PC-9 (cell line): ENCODE measurements at regions not wholly inside any gene's neighbourhood (a gene's known extent, or its start where the extent isn't known, plus 50 kb on each side); places are given as distances from the start of the nearest gene placed in this dataset.

Experiments used
- BruUV-seq: library from RNA; stranded (reverse); fragments of 400-500 nt; replicated peaks from 2 replicates; lab custom pipeline; 2021; lab: Mats Ljungman, UMichigan
- CTCF ChIA-PET: fragments of 300-600 bp; sonication (Branson Sonifier 250); formaldehyde crosslinking; loops from one replicate; lab custom pipeline; 2022; ENCODE audit warnings: antibody characterized with exemption; lab: Charles Lee
- POLR2A ChIA-PET: fragments of 300-600 bp; sonication (Branson Sonifier 250); formaldehyde crosslinking; loops from one replicate; lab custom pipeline; 2022; ENCODE audit warnings: antibody characterized with exemption; ENCODE audit not compliant: unreplicated experiment; lab: Charles Lee
- DNase-seq, 2 experiments: peaks; one replicate each; pipeline versions ENCODE4 v3.0.0 to v3.0.0-alpha.2; 2015 to 2022; ENCODE audit warnings: mixed read lengths in 1 of 2
- H2AFZ ChIP-seq: fragments of 200-600 bp; sonication (generic); 2 replicates; pipeline ENCODE4 v1.8.1; 2017; ENCODE audit warnings: antibody characterized with exemption
- H3F3A ChIP-seq: fragments of 200-600 bp; sonication (generic); 2 replicates; pipeline ENCODE4 v1.8.1; 2017; ENCODE audit warnings: antibody characterized with exemption, mild to moderate bottlenecking, low read depth; ENCODE audit not compliant: insufficient read depth
- H3K27ac ChIP-seq: fragments of 200-600 bp; sonication (generic); 2 replicates; pipeline ENCODE4 v1.6.1; 2016; ENCODE audit warnings: mixed run types
- H3K27me3 ChIP-seq: fragments of 200-600 bp; sonication (generic); 2 replicates; pipeline ENCODE4 v1.6.1; 2016; ENCODE audit warnings: low read depth, mixed run types; ENCODE audit not compliant: insufficient read depth
- H3K36me3 ChIP-seq: fragments of 200-600 bp; sonication (generic); 2 replicates; pipeline ENCODE4 v1.6.1; 2016; ENCODE audit warnings: low read depth, mixed run types
- H3K4me1 ChIP-seq: fragments of 200-600 bp; sonication (generic); replicated peaks from 2 replicates; pipeline ENCODE4 v1.6.1; 2016; ENCODE audit warnings: mixed run types; ENCODE audit not compliant: insufficient read depth
- H3K4me2 ChIP-seq: fragments of 200-600 bp; sonication (generic); 2 replicates; pipeline ENCODE4 v1.6.1; 2017; ENCODE audit warnings: mixed run types
- H3K4me3 ChIP-seq: fragments of 200-600 bp; sonication (generic); 2 replicates; pipeline ENCODE4 v1.6.1; 2016; ENCODE audit warnings: mixed run types
- H3K79me2 ChIP-seq: fragments of 200-600 bp; sonication (generic); 2 replicates; pipeline ENCODE4 v1.6.1; 2017; ENCODE audit warnings: low read depth, mixed run types
- H3K9me2 ChIP-seq: fragments of 200-600 bp; sonication (generic); 2 replicates; pipeline ENCODE4 v1.8.1; 2017; ENCODE audit warnings: mild to moderate bottlenecking; ENCODE audit not compliant: insufficient read depth
- H3K9me3 ChIP-seq: fragments of 200-600 bp; sonication (generic); 2 replicates; pipeline ENCODE4 v1.8.1; 2016; ENCODE audit warnings: low read depth; ENCODE audit not compliant: insufficient read depth
- H4K20me1 ChIP-seq: fragments of 200-600 bp; sonication (generic); 2 replicates; pipeline ENCODE4 v1.8.1; 2017; ENCODE audit not compliant: insufficient read depth
- CTCF ChIP-seq: fragments of 200-600 bp; sonication (generic); conservative IDR thresholded peaks from 2 replicates; pipeline ENCODE4 v1.6.1; 2017; ENCODE audit warnings: mixed run types, antibody characterized with exemption, mild to moderate bottlenecking, moderate library complexity
- EZH2 ChIP-seq: fragments of 200-600 bp; sonication (generic); IDR thresholded peaks from 2 replicates; pipeline ENCODE4 v1.8.0; 2017; ENCODE audit warnings: antibody characterized with exemption, low read depth
- intact Hi-C: fragments of 100-400 bp; cut with micrococcal nuclease; formaldehyde crosslinking; loops from one replicate; pipeline ENCODE4 v1.10.0; 2022; ENCODE audit not compliant: unreplicated experiment

GRCh38 chr3:36221975-36222374 is 158.3 kb upstream of the STAC start:
- POLR2A ChIA-PET: no interaction called here
- Histone ChIP-seq H3K27me3 (no peaks in the 10 kb centered on the region), H3K9me2 (no peaks in the 10 kb centered on the region), H3K79me2 (no peaks in the 10 kb centered on the region), H3K36me3 (no peaks in the 10 kb centered on the region), H3K4me2 (no peak overlapping the region), H3K9me3 (0 out of 2 replicates have a peak, but pooled peaks cover 3% of the 10 kb centered on the region), H3F3A (no peaks in the 10 kb centered on the region), H3K4me3 (no peak overlapping the region), H4K20me1 (no peaks in the 10 kb centered on the region), H3K27ac (no peak overlapping the region), H3K4me1 (no peaks in the 10 kb centered on the region), H2AFZ (no peak overlapping the region)
- DNase-seq: no peak
- CTCF ChIA-PET: no interaction called here
- no TSS peak for BruUV-seq
- intact Hi-C loops: no loop called here
- TF ChIP-seq EZH2: no peak
- no peak for TF ChIP-seq CTCF

GRCh38 chr3:36227980-36228379 is 152.3 kb upstream of the STAC start:
- ChIA-PET POLR2A (no interaction called here), CTCF (no interaction called here)
- no peak overlapping the region for H3K4me2 ChIP-seq
- H3K27me3 ChIP-seq: no peaks in the 10 kb centered on the region
- H3K9me2 ChIP-seq: no peaks in the 10 kb centered on the region
- H3K9me3 ChIP-seq: no peaks in the 10 kb centered on the region
- intact Hi-C loops: no loop called here
- no peak overlapping the region for H3K27ac ChIP-seq
- TF ChIP-seq CTCF: no peak
- TF ChIP-seq EZH2: no peak
- H3K79me2 ChIP-seq: no peaks in the 10 kb centered on the region
- no peaks in the 10 kb centered on the region for H3F3A ChIP-seq
- no peak overlapping the region for H2AFZ ChIP-seq
- H3K4me3 ChIP-seq: no peak overlapping the region
- H3K4me1 ChIP-seq: no peaks in the 10 kb centered on the region
- DNase-seq: no peak
- no TSS peak for BruUV-seq
- H4K20me1 ChIP-seq: no peaks in the 10 kb centered on the region
- H3K36me3 ChIP-seq: no peaks in the 10 kb centered on the region

- Histone ChIP-seq H3K4me3 (no peak overlapping the region), H3K4me1 (no peaks in the 10 kb centered on the region), H3K9me3 (no peaks in the 10 kb centered on the region), H3K27ac (no peak overlapping the region), H3K27me3 (no peaks in the 10 kb centered on the region), H3K79me2 (no peaks in the 10 kb centered on the region), H3K36me3 (no peaks in the 10 kb centered on the region), H3F3A (no peaks in the 10 kb centered on the region), H3K9me2 (no peaks in the 10 kb centered on the region), H3K4me2 (no peak overlapping the region), H4K20me1 (no peaks in the 10 kb centered on the region), H2AFZ (no peak overlapping the region)
- TF ChIP-seq CTCF: no peak
- TF ChIP-seq EZH2: no peak
- ChIA-PET POLR2A (no interaction called here), CTCF (no interaction called here)
- intact Hi-C loops: no loop called here
- no TSS peak for BruUV-seq
- DNase-seq: no peak
Observed at GRCh38 chr3:36229496-36229895, 150.8 kb upstream of the STAC start.
